NCI-H460 (cell line): ENCODE measurements at regions not wholly inside any gene's neighbourhood (a gene's known extent, or its start where the extent isn't known, plus 50 kb on each side); places are given as distances from the start of the nearest gene placed in this dataset.
A peak's percentile ranks its signal among the peaks of the same experiment; 100 is the strongest.
"Not testable (repeated sequence)": the region's sequence is repeated elsewhere in the genome, so short reads cannot be mapped to it uniquely, and the experiment has no call there.

Source experiments
- DNase-seq: peaks from one replicate; pipeline ENCODE4 v3.0.0-alpha.2; 2016; ENCODE audit warnings: low read depth; ENCODE audit errors: extremely low read depth

DNA sequence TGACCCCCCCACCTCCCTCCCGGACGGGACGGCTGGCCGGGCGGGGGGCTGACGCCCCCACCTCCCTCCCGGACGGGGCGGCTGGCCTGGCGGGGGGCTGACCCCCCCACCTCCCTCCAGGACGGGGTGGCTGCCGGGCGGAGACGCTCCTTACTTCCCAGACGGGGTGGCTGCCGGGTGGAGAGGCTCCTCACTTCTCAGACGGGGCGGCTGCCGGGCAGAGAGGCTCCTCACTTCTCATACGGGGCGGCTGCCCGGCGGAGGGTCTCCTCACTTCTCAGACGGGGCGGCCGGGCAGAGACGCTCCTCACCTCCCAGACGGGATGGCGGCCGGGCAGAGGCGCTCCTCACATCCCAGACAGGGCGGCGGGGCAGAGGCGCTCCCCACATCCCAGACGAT is 84.7 kb downstream of the OR2B2 start:
- DNase-seq: not testable (repeated sequence)

DNA sequence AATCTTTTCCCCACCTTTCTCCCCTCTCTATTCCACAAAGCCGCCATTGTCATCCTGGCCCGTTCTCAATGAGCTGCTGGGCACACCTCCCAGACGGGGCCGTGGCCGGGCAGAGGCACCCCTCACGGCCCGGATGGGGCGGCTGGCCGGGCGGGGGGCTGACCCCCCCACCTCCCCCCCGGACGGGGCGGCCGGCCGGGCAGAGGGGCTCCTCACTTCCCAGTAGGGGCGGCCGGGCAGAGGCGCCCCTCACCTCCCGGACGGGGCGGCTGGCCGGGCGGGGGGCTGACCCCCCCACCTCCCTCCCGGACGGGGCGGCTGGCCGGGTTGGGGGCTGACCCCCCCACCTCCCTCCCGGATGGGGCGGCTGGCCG is 85.6 kb downstream of the OR2B2 start:
- DNase-seq: not testable (repeated sequence)

GRCh38 chr6:27825848-27826611 is 86.2 kb downstream of the OR2B2 start:
- DNase-seq: not testable (repeated sequence)

DNA sequence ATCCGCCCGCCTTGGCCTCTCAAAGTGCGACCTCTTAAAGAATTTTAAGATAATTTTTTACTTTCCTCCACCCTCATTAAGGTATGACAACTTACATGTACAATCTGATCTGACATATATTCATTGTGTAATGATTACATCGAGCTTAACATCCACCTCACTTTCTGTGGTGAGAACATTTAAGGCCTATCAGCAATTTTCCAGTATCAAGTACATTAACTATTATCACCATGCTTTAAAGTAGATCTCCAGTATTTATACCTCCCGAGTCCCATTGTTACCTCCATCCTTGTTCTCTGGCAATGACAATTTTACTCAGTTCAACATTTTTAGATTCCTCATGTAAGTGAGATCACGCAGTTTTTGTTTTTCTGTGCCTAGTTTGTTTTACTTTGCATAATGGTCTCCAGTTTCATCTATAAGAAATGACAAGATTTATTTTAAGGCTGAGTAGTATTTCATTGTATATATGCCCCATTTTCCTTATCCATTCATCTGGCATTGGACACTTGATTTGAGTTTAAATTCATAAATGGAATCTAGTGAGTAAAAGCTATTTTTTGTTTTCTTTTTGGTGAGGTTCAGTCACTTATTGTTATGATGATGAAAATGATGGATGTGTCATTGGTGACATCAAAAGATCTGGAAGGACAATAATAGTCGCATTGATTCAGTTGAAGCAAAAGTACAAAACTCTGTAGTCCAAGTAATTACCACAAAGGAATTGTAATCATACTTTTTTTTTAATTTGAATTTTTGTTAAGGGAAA is 87.0 kb downstream of the OR2B2 start:
- no peak for DNase-seq

GRCh38 chr6:27824211-27825024 is 87.8 kb downstream of the OR2B2 start:
- DNase-seq: not testable (repeated sequence)

GRCh38 chr6:27823714-27824210 is 88.4 kb downstream of the OR2B2 start:
- not testable (repeated sequence) for DNase-seq

DNA sequence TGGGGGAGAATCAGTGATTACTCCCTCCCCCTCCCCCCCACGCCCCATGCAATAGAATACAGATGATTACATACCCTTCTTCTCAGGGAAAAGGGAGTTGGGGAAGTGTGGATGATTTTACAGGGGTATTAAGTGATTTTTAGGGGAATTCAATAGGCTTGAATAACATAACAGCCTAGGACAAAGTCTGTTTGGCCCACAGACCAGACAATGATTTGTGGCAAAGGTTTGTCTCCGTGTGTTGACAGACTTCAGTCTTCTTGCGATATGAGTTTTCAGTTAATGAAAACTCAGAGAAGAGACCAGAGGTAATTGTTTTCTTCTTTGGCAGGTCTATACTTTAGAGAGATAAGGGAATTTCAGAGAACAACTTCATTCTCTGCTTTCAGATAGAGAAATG is 95.3 kb downstream of the OR2B2 start:
- no peak for DNase-seq

GRCh38 chr6:27814665-27815424 is 97.4 kb downstream of the OR2B2 start:
- peak; percentile 89 for DNase-seq

GRCh38 chr6:27814415-27814664 is 97.9 kb downstream of the OR2B2 start:
- not testable (repeated sequence) for DNase-seq

GRCh38 chr6:27812805-27813492 is 99.2 kb downstream of the OR2B2 start:
- no peak for DNase-seq

GRCh38 chr6:27812078-27812804 is 100.0 kb downstream of the OR2B2 start:
- no peak for DNase-seq

DNA sequence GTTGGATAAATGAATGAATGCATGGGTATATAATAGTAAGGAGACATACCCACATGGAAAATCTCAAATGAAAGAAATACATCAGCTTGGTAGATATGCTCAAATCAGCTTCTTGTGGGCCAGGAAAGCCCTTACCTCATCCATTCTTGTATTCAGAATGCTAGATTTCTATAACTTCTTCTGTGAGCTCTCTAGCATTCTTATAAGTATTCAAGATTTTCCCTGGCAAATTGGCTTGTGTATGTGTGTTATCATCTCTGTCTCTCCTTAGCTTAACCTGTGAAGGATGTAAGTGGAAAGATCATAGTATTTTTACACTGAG is 100.8 kb downstream of the OR2B2 start:
- DNase-seq: no peak

DNA sequence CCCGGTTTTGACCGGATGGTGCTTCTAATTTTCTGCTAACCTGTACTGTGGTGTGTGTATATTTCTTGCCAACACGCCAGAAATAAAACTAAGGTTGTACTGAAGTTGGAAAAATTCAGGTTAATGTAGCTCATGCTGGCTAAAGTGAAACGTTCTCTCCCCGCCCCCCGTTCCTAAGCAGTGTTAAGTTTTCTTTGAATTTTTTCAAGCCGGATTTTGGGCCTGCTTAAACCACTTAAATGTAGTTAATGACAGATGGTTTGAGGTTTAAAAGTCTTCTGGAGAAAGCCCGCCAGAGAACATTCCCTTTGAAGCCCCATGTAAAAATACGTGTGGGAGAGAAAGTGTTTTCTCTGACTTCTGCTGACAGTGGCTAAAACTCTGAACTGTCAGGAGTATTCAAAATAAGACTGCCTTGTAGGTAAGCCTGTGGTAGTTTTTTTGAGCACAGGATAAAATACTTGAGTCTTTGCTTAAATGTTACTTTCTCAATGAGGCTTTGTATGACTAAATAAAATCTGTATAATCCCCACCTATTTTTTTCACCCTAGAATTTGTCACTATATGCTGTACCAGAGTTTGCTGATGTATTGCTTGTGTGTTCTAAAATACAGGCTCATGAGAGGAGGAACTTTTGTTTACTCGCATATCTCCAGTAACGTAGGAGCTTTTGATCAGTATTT is 101.3 kb downstream of the OR2B2 start:
- no peak for DNase-seq

DNA sequence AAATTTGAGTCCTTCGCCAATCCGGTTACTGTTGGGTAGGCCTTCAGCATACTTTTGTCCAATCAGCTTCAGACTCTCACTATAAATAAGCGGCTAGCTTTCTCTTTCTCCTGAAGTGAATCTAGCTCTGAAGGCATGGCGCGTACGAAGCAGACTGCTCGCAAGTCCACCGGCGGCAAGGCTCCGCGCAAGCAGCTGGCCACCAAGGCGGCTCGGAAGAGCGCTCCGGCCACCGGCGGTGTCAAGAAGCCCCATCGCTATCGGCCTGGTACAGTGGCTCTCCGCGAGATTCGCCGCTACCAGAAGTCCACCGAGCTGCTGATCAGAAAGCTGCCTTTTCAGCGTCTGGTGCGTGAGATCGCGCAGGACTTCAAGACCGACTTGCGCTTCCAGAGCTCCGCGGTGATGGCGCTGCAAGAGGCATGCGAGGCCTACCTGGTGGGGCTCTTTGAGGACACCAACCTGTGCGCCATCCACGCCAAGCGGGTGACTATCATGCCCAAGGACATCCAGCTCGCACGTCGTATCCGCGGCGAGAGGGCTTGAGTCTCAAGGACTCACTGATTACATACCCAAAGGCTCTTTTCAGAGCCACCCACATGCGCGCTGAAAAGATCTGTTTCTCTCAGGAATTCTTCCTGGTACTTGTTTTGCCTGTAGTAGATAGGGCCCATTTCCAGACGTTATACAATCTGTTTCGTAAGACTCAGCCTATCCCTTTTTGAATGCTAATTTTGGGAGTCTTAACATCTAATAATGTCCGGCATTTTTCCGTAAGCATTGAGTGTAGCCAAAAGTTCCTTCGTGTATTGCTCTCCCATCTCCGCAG is 102.0 kb downstream of the OR2B2 start:
- peak; percentile 95 for DNase-seq

- no peak for DNase-seq
These were observed 102.9 kb downstream of the OR2B2 start for GRCh38 chr6:27809067-27809938.

- not testable (repeated sequence) for DNase-seq
These were observed 103.7 kb downstream of the OR2B2 start for GRCh38 chr6:27808242-27809066.
